CD4-positive, CD25-positive, alpha-beta regulatory T cell (primary cell): ENCODE measurements at regions not wholly inside any gene's neighbourhood (a gene's known extent, or its start where the extent isn't known, plus 50 kb on each side); places are given as distances from the start of the nearest gene placed in this dataset.

Experiments
- ATAC-seq, 2 donors: fragments of 150-1000 bp; cut with Tn5 transposase; one replicate each; pipeline ENCODE4 v1.10.0; 2021; ENCODE audit warnings: low read depth in 2 of 2, moderate number of reproducible peaks in 2 of 2, moderate library complexity in 1 of 2
- DNase-seq, 3 donors: peaks; one replicate each; pipeline versions ENCODE4 v3.0.0 to v3.0.0-alpha.2; 2012 to 2022; ENCODE audit warnings: mixed read lengths in 1 of 3
- H3K27ac ChIP-seq: one replicate; pipeline ENCODE4 v1.7.0; 2013; ENCODE audit warnings: mild to moderate bottlenecking, low read length; ENCODE audit not compliant: insufficient read depth, poor library complexity, severe bottlenecking
- H3K27me3 ChIP-seq: one replicate; pipeline ENCODE4 v1.7.0; 2013; ENCODE audit warnings: low read length; ENCODE audit not compliant: control insufficient read depth, insufficient read depth
- H3K36me3 ChIP-seq: one replicate; pipeline ENCODE4 v1.7.0; 2013; ENCODE audit warnings: mild to moderate bottlenecking, low read length, moderate library complexity; ENCODE audit not compliant: control insufficient read depth, insufficient read depth
- H3K4me1 ChIP-seq: 2 replicates; pipeline ENCODE4 v1.7.0; 2013; ENCODE audit warnings: mild to moderate bottlenecking, low read length; ENCODE audit not compliant: insufficient read depth, control insufficient read depth, poor library complexity, severe bottlenecking
- H3K4me3 ChIP-seq: one replicate; pipeline ENCODE4 v1.7.0; 2013; ENCODE audit warnings: low read depth, mild to moderate bottlenecking, low read length, moderate library complexity
- H3K9me3 ChIP-seq, 2 experiments: 1 replicate in 1 of 2; 2 replicates in 1 of 2; pipeline ENCODE4 v1.7.0; 2013; ENCODE audit warnings: low read length in 2 of 2, mild to moderate bottlenecking in 1 of 2, moderate library complexity in 1 of 2; ENCODE audit not compliant: control insufficient read depth in 2 of 2
- H3K27ac Mint-ChIP-seq, 3 donors: one replicate each; pipeline ENCODE4 v1.8.0; 2020 to 2022; ENCODE audit warnings: mild to moderate bottlenecking in 3 of 3, mixed read lengths in 3 of 3, moderate library complexity in 2 of 3
- H3K27me3 Mint-ChIP-seq: one replicate; pipeline ENCODE4 v1.8.0; 2022; ENCODE audit warnings: mild to moderate bottlenecking, mixed read lengths
- H3K36me3 Mint-ChIP-seq: one replicate; pipeline ENCODE4 v1.8.0; 2020; ENCODE audit warnings: mixed read lengths
- H3K4me1 Mint-ChIP-seq, 4 donors: one replicate each; pipeline ENCODE4 v1.8.0; 2020 to 2022; ENCODE audit warnings: mixed read lengths in 4 of 4, mild to moderate bottlenecking in 1 of 4
- H3K4me3 Mint-ChIP-seq, 4 donors: one replicate each; pipeline ENCODE4 v1.8.0; 2020 to 2022; ENCODE audit warnings: mild to moderate bottlenecking in 4 of 4, mixed read lengths in 4 of 4, moderate library complexity in 3 of 4
- H3K9me3 Mint-ChIP-seq, 7 donors: one replicate each; pipeline ENCODE4 v1.8.0; 2020 to 2022; ENCODE audit warnings: mixed read lengths in 7 of 7, mild to moderate bottlenecking in 3 of 7, moderate library complexity in 2 of 7

GRCh38 chr2:136235546-136235945 lies 117.6 kb upstream of the CXCR4 start:
- peaks cover 5 to 36% (median 27%) of the 10 kb centered on the region in 4 donors for H3K4me1 Mint-ChIP-seq
- no peak overlapping the region for H3K27ac ChIP-seq
- DNase-seq (no peak), ATAC-seq (no peak)
- H3K27ac Mint-ChIP-seq = peak overlapping the region in 1 of 3 donors; percentile 26
- peaks cover 0 to 3% (median 0%) of the 10 kb centered on the region in 7 donors for H3K9me3 Mint-ChIP-seq
- peaks cover 4% of the 10 kb centered on the region for H3K36me3 Mint-ChIP-seq
- no peaks in the 10 kb centered on the region for H3K9me3 ChIP-seq
- no peak overlapping the region for H3K4me3 Mint-ChIP-seq
- H3K4me1 ChIP-seq = peaks cover 19% of the 10 kb centered on the region
- H3K27me3 Mint-ChIP-seq = no peaks in the 10 kb centered on the region
- no peaks in the 10 kb centered on the region for H3K27me3 ChIP-seq
- H3K36me3 ChIP-seq = no peaks in the 10 kb centered on the region
- no peak overlapping the region for H3K4me3 ChIP-seq

- peaks cover 0 to 3% (median 0%) of the 10 kb centered on the region in 7 donors for H3K9me3 Mint-ChIP-seq
- peaks cover 15% of the 10 kb centered on the region for H3K4me1 ChIP-seq
- H3K9me3 ChIP-seq = no peaks in the 10 kb centered on the region
- ATAC-seq (no peak), DNase-seq (no peak)
- H3K4me1 Mint-ChIP-seq = peaks cover 5 to 23% (median 20%) of the 10 kb centered on the region in 4 donors
- no peak overlapping the region for H3K4me3 Mint-ChIP-seq
- no peak overlapping the region for H3K27ac Mint-ChIP-seq
- no peak overlapping the region for H3K27ac ChIP-seq
- peaks cover under 1% of the 10 kb centered on the region for H3K36me3 Mint-ChIP-seq
- no peaks in the 10 kb centered on the region for H3K36me3 ChIP-seq
- H3K27me3 Mint-ChIP-seq = peaks cover 5% of the 10 kb centered on the region
- H3K27me3 ChIP-seq = no peaks in the 10 kb centered on the region
- H3K4me3 ChIP-seq = no peak overlapping the region
Observed at GRCh38 chr2:136234261-136234660, 116.3 kb upstream of the CXCR4 start.

GRCh38 chr2:136233298-136233697 lies 115.3 kb upstream of the CXCR4 start:
- H3K4me1 Mint-ChIP-seq = peaks cover 0 to 13% (median 12%) of the 10 kb centered on the region in 4 donors
- Histone ChIP-seq H3K4me3 (no peak overlapping the region), H3K36me3 (no peaks in the 10 kb centered on the region), H3K4me1 (peaks cover 5% of the 10 kb centered on the region), H3K27ac (no peak overlapping the region), H3K9me3 (no peaks in the 10 kb centered on the region), H3K27me3 (no peaks in the 10 kb centered on the region)
- H3K27ac Mint-ChIP-seq = peak overlapping the region in 1 of 3 donors; percentile 82
- no peaks in the 10 kb centered on the region for H3K36me3 Mint-ChIP-seq
- H3K27me3 Mint-ChIP-seq = peaks cover 10% of the 10 kb centered on the region
- DNase-seq (no peak), ATAC-seq (no peak)
- peaks cover 0 to 4% (median 0%) of the 10 kb centered on the region in 7 donors for H3K9me3 Mint-ChIP-seq
- H3K4me3 Mint-ChIP-seq = no peak overlapping the region

- no peaks in the 10 kb centered on the region for H3K9me3 ChIP-seq
- Mint-ChIP-seq H3K27me3 (peaks cover 10% of the 10 kb centered on the region), H3K36me3 (no peaks in the 10 kb centered on the region), H3K4me3 (no peak overlapping the region), H3K4me1 (peaks cover 0 to 7% (median 6%) of the 10 kb centered on the region in 4 donors), H3K9me3 (peaks cover 0 to 4% (median 0%) of the 10 kb centered on the region in 7 donors), H3K27ac (no peak overlapping the region)
- H3K27ac ChIP-seq = no peak overlapping the region
- DNase-seq (no peak), ATAC-seq (no peak)
- H3K36me3 ChIP-seq = no peaks in the 10 kb centered on the region
- H3K4me3 ChIP-seq = no peak overlapping the region
- H3K4me1 ChIP-seq = no peaks in the 10 kb centered on the region
- H3K27me3 ChIP-seq = no peaks in the 10 kb centered on the region
Observed at GRCh38 chr2:136232456-136233172, 114.7 kb upstream of the CXCR4 start.

GRCh38 chr2:136230464-136230863 lies 112.5 kb upstream of the CXCR4 start:
- Mint-ChIP-seq H3K4me1 (peaks cover 0 to 8% (median 5%) of the 10 kb centered on the region in 4 donors), H3K36me3 (no peaks in the 10 kb centered on the region), H3K9me3 (peaks cover 0 to 4% (median 0%) of the 10 kb centered on the region in 7 donors), H3K4me3 (no peak overlapping the region), H3K27me3 (peaks cover 10% of the 10 kb centered on the region), H3K27ac (no peak overlapping the region)
- DNase-seq (no peak), ATAC-seq (no peak)
- H3K27ac ChIP-seq = no peak overlapping the region
- H3K4me3 ChIP-seq = no peak overlapping the region
- H3K4me1 ChIP-seq = no peaks in the 10 kb centered on the region
- no peaks in the 10 kb centered on the region for H3K9me3 ChIP-seq
- H3K27me3 ChIP-seq = no peaks in the 10 kb centered on the region
- H3K36me3 ChIP-seq = no peaks in the 10 kb centered on the region

GRCh38 chr2:136226903-136227302 lies 109.0 kb upstream of the CXCR4 start:
- Histone ChIP-seq H3K36me3 (no peaks in the 10 kb centered on the region), H3K27ac (no peak overlapping the region), H3K4me3 (no peak overlapping the region), H3K27me3 (no peaks in the 10 kb centered on the region), H3K9me3 (no peaks in the 10 kb centered on the region), H3K4me1 (no peaks in the 10 kb centered on the region)
- peaks cover 0 to 4% (median 0%) of the 10 kb centered on the region in 7 donors for H3K9me3 Mint-ChIP-seq
- DNase-seq = no peak
- no peak overlapping the region for H3K4me3 Mint-ChIP-seq
- peak overlapping the region in 2 of 3 donors; percentile 9 to 79 for H3K27ac Mint-ChIP-seq
- no peak for ATAC-seq
- H3K4me1 Mint-ChIP-seq = peaks cover 0 to 8% (median 6%) of the 10 kb centered on the region in 4 donors
- no peaks in the 10 kb centered on the region for H3K36me3 Mint-ChIP-seq
- H3K27me3 Mint-ChIP-seq = peaks cover 10% of the 10 kb centered on the region

GRCh38 chr2:136225950-136226835 lies 108.2 kb upstream of the CXCR4 start:
- peaks cover 0 to 4% (median 0%) of the 10 kb centered on the region in 7 donors for H3K9me3 Mint-ChIP-seq
- peak overlapping the region; percentile 74 to 82 (median 79) for H3K27ac Mint-ChIP-seq
- peak; percentile 24 to 55 for ATAC-seq
- peaks cover 0 to 8% (median 6%) of the 10 kb centered on the region in 4 donors for H3K4me1 Mint-ChIP-seq
- no peaks in the 10 kb centered on the region for H3K36me3 Mint-ChIP-seq
- no peaks in the 10 kb centered on the region for H3K27me3 ChIP-seq
- H3K9me3 ChIP-seq = no peaks in the 10 kb centered on the region
- H3K27ac ChIP-seq = no peak overlapping the region
- H3K36me3 ChIP-seq = no peaks in the 10 kb centered on the region
- DNase-seq = peak in 1 of 3 donors; percentile 13
- H3K4me1 ChIP-seq = no peaks in the 10 kb centered on the region
- peaks cover 10% of the 10 kb centered on the region for H3K27me3 Mint-ChIP-seq
- H3K4me3 ChIP-seq = no peak overlapping the region
- H3K4me3 Mint-ChIP-seq = no peak overlapping the region
